Brain microvascular endothelial cell (primary cell): ENCODE measurements at regions not wholly inside any gene's neighbourhood (a gene's known extent, or its start where the extent isn't known, plus 50 kb on each side); places are given as distances from the start of the nearest gene placed in this dataset.
A peak's percentile ranks its signal among the peaks of the same experiment; 100 is the strongest.
"Not testable (repeated sequence)": the region's sequence is repeated elsewhere in the genome, so short reads cannot be mapped to it uniquely, and the experiment has no call there.

Experiments used
- DNase-seq: peaks from one replicate; pipeline ENCODE4 v3.0.0-alpha.2; 2020
- H3K27ac ChIP-seq: fragments of 250-450 bp; sonication (Bioruptor Pico); 2 replicates; pipeline ENCODE4 v1.5.1; 2020; ENCODE audit warnings: mild to moderate bottlenecking, moderate library complexity
- H3K27me3 ChIP-seq: fragments of 250-450 bp; sonication (Bioruptor Pico); replicated peaks from 2 replicates; pipeline ENCODE4 v1.5.1; 2020; ENCODE audit warnings: mild to moderate bottlenecking
- H3K36me3 ChIP-seq: fragments of 250-450 bp; sonication (Bioruptor Pico); replicated peaks from 2 replicates; pipeline ENCODE4 v1.5.1; 2020; ENCODE audit warnings: mild to moderate bottlenecking
- H3K4me3 ChIP-seq: 2 replicates; pipeline ENCODE4 v1.5.1; 2011; ENCODE audit warnings: low read depth, mild to moderate bottlenecking, control low read depth, low read length, moderate library complexity
- in situ Hi-C: cut with HindIII; loops from 2 replicates; pipeline ENCODE4 v1.10.0; 2017; ENCODE audit warnings: low sequenced_read_pairs, low pct_ligation_motif_present
- TF ChIP-seq, protein P1 (sequence below): IDR thresholded peaks from 2 replicates; pipeline ENCODE4 v1.5.1; 2011; ENCODE audit warnings: low read depth, mild to moderate bottlenecking, moderate library complexity, low read length, control low read depth, inconsistent platforms; ENCODE audit errors: missing control alignments

DNA sequence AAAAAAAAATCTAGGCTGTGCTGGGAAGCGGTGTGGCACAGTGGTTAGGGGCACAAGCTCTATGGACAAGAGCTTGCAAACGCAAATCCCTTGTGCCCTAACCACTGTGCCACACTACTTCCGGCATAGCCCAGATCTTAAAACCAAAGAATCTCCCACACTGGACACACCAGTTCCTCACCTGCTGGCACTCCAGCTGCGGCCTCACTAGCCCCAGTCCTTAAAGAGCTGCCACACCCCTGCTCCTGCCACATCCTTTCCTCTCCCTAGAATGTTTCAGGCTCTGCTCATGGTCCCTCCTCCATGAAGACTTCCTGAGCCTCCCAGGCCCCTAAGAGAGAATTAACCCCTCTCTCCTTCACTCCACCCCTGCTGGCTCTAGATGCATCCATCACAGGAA lies 71.8 kb upstream of the SRSF6 start:
- H3K27me3 ChIP-seq = no peaks in the 10 kb centered on the region
- no peak overlapping the region for H3K27ac ChIP-seq
- no peaks in the 10 kb centered on the region for H3K36me3 ChIP-seq
- TF ChIP-seq, protein P1, sequence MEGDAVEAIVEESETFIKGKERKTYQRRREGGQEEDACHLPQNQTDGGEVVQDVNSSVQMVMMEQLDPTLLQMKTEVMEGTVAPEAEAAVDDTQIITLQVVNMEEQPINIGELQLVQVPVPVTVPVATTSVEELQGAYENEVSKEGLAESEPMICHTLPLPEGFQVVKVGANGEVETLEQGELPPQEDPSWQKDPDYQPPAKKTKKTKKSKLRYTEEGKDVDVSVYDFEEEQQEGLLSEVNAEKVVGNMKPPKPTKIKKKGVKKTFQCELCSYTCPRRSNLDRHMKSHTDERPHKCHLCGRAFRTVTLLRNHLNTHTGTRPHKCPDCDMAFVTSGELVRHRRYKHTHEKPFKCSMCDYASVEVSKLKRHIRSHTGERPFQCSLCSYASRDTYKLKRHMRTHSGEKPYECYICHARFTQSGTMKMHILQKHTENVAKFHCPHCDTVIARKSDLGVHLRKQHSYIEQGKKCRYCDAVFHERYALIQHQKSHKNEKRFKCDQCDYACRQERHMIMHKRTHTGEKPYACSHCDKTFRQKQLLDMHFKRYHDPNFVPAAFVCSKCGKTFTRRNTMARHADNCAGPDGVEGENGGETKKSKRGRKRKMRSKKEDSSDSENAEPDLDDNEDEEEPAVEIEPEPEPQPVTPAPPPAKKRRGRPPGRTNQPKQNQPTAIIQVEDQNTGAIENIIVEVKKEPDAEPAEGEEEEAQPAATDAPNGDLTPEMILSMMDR = no peak
- in situ Hi-C loops = no loop called here
- H3K4me3 ChIP-seq = no peak overlapping the region
- DNase-seq = no peak

DNA sequence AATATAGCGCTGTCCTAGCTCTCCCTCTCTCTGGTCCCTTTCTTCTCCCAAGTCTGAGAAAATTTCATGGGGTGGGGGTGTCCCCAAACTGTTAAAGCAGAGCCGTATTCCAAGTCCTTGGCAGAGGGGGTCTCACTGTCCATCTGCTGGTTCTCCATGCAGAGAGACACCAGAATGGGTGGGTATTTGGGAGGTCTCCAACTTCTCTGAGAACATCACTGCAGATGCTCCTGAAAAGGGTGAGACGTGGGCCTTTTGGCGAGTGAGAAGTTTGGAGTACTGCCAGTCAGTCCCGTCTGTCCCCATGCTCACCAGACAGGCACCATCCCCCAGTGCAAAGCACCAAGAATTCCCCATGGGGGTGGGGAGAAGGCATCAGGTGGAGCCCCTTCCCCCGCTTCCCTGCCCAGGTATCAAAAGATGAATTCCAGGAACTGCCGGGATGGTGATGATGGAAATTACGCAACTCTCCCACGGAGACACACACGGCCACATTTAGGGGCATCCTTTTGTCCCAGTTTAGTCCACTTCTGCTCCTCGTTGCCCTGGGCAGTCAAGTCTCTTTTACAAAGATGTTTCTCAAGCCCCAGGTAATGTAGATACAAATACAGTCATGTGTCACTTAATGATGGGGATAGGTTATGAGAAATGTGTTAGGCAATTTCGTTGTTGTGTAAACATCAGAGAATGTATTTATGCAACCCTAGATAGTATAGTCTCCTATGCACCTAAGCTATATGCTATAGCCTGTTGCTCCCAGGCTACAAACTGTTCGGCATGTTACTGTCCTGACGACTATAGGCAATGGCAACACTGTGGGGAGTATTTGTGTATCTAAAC lies 73.4 kb upstream of the SRSF6 start:
- H3K27ac ChIP-seq = no peak overlapping the region
- in situ Hi-C loops = no loop called here
- TF ChIP-seq, protein P1 = no peak
- no peaks in the 10 kb centered on the region for H3K27me3 ChIP-seq
- DNase-seq = no peak
- H3K36me3 ChIP-seq = no peaks in the 10 kb centered on the region
- H3K4me3 ChIP-seq = no peak overlapping the region

DNA sequence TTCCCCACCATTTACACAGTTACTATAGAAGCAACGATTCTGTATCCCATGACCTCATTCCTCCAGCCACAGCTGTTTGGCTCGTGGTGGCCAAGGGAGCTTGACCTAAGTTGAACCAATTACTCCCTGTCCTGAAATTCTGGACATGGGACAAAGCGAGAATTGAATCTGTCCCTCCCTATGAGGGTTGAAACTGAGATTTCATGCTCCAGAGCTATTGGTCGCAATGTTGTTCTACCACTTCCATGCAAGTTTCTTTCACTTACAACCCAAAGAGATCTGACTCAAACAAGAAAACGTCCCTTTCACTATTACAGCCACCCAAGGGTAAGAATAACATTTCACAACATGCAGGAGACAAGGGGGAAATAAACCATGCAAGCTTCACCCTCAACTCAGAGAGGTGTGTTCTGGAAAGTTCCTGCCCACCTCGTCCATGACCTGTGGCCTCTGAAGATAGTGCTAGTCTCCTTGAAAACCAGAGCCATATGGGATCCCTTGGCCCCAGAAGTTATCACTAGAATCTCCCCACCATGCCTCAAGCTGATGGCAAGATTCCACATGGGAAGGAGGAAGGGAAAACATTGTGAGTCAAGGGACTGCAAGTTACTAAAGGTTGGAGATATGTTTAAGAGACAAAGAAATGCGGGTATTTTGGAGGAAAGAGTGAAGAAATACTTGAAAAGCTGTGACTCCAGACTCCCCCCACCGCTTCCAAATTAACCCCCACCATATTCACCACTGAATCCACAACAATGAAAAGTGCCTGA lies 74.5 kb upstream of the SRSF6 start:
- in situ Hi-C loops = no loop called here
- TF ChIP-seq, protein P1 = no peak
- DNase-seq = no peak

DNA sequence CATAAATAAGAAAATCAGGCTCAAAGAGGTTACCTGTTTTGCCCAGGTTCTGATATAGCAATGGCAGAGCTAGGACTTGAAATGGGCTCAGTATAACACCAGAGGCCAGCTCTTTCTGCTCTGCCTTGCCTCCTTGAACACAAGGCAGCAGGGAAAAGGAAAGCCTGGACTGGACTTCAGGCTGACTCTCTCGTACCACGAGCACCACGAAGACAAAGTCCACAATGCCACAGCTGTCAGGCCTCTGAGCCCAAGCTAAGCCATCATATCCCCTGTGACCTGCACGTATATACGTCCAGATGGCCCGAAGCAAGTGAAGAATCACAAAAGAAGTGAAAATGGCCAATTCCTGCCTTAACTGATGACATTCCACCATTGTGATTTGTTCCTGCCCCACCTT lies 75.6 kb upstream of the SRSF6 start:
- H3K27me3 ChIP-seq, H3K27ac ChIP-seq, DNase-seq, H3K4me3 ChIP-seq, H3K36me3 ChIP-seq, in situ Hi-C loops: not testable (repeated sequence)

More for the DNA sequence above, 74.5 kb upstream of the SRSF6 start:
- no peak overlapping the region for H3K27ac ChIP-seq
- no peak overlapping the region for H3K4me3 ChIP-seq
- no peaks in the 10 kb centered on the region for H3K36me3 ChIP-seq
- H3K27me3 ChIP-seq = no peaks in the 10 kb centered on the region

DNA sequence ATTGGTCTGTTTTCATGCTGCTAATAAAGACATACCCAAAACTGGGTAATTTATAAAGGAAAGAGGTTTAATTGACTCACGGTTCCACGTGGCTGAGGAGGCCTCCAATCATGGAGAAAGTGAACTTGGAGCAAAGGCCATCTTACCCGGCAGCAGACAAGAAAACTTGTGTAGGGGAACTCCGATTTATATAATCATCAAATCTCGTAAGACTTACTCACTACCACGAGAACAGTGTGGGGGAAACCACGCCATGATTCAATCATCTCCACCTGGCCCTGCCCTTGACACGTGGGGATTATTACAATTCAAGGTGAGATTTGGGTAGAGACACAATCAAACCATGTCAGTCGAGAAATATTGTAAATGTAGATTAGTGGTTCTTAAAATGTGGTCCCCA lies 76.2 kb upstream of the SRSF6 start:
- H3K27ac ChIP-seq, H3K4me3 ChIP-seq, H3K27me3 ChIP-seq, in situ Hi-C loops, H3K36me3 ChIP-seq, DNase-seq: not testable (repeated sequence)

DNA sequence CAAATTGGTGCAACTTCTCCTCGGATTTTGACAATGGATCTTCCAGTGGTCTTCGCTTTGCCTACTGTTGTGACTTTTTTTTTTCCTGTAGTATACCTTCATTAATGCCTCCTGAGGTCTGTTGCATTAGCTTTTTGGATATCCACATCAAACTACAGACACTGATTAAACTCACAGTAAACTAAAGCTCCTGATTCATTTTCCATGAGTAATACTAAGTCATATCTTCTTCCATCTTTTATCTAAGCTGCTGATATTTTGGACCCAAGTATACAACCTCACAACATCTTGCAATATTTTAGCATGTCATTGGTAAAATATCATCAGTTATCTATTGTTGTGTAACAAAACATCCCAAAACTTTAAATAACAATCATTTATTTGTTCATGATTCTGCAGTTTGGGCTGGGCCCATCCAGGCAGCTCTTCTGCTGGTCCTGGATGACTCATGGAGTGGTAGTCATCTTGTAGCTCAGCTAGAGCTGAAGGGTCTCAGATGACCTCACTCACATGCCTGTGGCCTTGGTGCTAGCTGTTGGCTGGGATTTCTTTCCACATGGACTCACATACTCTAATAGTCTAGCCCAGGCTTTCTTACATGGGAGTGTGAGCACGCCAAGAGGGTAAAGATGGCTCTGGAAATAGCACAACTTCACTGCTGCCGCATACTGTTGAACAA lies 78.3 kb upstream of the SRSF6 start:
- in situ Hi-C loops = no loop called here
- H3K4me3 ChIP-seq = no peak overlapping the region
- H3K27ac ChIP-seq = no peak overlapping the region
- DNase-seq = peak; percentile 25
- no peaks in the 10 kb centered on the region for H3K36me3 ChIP-seq
- TF ChIP-seq, protein P1 = no peak
- H3K27me3 ChIP-seq = no peaks in the 10 kb centered on the region
